ENCODE measurements at regions not wholly inside any gene's neighbourhood (a gene's known extent, or its start where the extent isn't known, plus 50 kb on each side); places are given as distances from the start of the nearest gene placed in this dataset.

GRCh38 chr13:105641121-105641520 is 894.3 kb downstream of the EFNB2 start:
- Histone ChIP-seq H3K4me3 (ENCODE audit: low read depth, low read length) (no peak overlapping the region), H3K36me3 (ENCODE audit: control insufficient read depth, insufficient read depth, low read length) (no peaks in the 10 kb centered on the region), H3K27me3 (ENCODE audit: control insufficient read depth, insufficient read depth, low read length) (no peaks in the 10 kb centered on the region)
- FAIRE-seq (no peak), DNase-seq (ENCODE audit: low read depth) (no peak)
- TF ChIP-seq, protein P1, sequence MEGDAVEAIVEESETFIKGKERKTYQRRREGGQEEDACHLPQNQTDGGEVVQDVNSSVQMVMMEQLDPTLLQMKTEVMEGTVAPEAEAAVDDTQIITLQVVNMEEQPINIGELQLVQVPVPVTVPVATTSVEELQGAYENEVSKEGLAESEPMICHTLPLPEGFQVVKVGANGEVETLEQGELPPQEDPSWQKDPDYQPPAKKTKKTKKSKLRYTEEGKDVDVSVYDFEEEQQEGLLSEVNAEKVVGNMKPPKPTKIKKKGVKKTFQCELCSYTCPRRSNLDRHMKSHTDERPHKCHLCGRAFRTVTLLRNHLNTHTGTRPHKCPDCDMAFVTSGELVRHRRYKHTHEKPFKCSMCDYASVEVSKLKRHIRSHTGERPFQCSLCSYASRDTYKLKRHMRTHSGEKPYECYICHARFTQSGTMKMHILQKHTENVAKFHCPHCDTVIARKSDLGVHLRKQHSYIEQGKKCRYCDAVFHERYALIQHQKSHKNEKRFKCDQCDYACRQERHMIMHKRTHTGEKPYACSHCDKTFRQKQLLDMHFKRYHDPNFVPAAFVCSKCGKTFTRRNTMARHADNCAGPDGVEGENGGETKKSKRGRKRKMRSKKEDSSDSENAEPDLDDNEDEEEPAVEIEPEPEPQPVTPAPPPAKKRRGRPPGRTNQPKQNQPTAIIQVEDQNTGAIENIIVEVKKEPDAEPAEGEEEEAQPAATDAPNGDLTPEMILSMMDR (IDR thresholded peaks at IDR 0.05; ENCODE audit: insufficient read depth, low read length, severe bottlenecking) = no peak

- FAIRE-seq = no peak
- peak; percentile 23 for DNase-seq (ENCODE audit: low read depth)
These were observed 897.0 kb downstream of the EFNB2 start for GRCh38 chr13:105638426-105638825.

DNA sequence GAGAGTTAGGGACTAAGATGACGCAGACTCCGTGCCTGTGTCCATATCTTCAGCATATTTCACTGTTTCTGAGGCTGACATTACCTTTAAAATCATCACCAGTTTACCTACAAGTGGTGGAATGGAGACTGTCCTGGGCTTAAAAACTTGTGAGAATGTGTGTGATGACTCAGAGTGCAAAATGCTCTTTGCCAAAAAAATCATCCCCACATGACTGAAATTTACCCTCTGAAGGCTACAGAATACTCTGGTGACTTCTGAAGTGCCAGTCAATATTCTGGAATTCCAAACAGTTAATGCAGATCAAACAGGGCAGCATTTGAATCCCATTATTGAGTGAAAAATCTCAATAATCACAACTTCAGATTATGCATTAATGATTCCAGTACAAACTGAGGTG is 901.4 kb downstream of the EFNB2 start:
- TF ChIP-seq, protein P1 (IDR thresholded peaks at IDR 0.05; ENCODE audit: insufficient read depth, low read length, severe bottlenecking) = no peak
- H3K36me3 ChIP-seq (ENCODE audit: control insufficient read depth, insufficient read depth, low read length) = no peaks in the 10 kb centered on the region

More at GRCh38 chr13:105638426-105638825, 897.0 kb downstream of the EFNB2 start:
- no peaks in the 10 kb centered on the region for H3K36me3 ChIP-seq (ENCODE audit: control insufficient read depth, insufficient read depth, low read length)
- no peaks in the 10 kb centered on the region for H3K27me3 ChIP-seq (ENCODE audit: control insufficient read depth, insufficient read depth, low read length)
- TF ChIP-seq, protein P1 (IDR thresholded peaks at IDR 0.05; ENCODE audit: insufficient read depth, low read length, severe bottlenecking) = no peak
- H3K4me3 ChIP-seq (ENCODE audit: low read depth, low read length) = no peak overlapping the region

GRCh38 chr13:105630431-105630830 is 905.0 kb downstream of the EFNB2 start:
- no peak for FAIRE-seq
- Histone ChIP-seq H3K36me3 (ENCODE audit: control insufficient read depth, insufficient read depth, low read length) (no peaks in the 10 kb centered on the region), H3K4me3 (ENCODE audit: low read depth, low read length) (no peak overlapping the region), H3K27me3 (ENCODE audit: control insufficient read depth, insufficient read depth, low read length) (no peaks in the 10 kb centered on the region)
- TF ChIP-seq, protein P1 (IDR thresholded peaks at IDR 0.05; ENCODE audit: insufficient read depth, low read length, severe bottlenecking) = no peak
- DNase-seq (ENCODE audit: low read depth) = no peak

More for the DNA sequence above, 901.4 kb downstream of the EFNB2 start:
- DNase-seq (ENCODE audit: low read depth) (peak; percentile 7), FAIRE-seq (no peak)
- H3K4me3 ChIP-seq (ENCODE audit: low read depth, low read length) = no peak overlapping the region
- H3K27me3 ChIP-seq (ENCODE audit: control insufficient read depth, insufficient read depth, low read length) = no peaks in the 10 kb centered on the region

DNA sequence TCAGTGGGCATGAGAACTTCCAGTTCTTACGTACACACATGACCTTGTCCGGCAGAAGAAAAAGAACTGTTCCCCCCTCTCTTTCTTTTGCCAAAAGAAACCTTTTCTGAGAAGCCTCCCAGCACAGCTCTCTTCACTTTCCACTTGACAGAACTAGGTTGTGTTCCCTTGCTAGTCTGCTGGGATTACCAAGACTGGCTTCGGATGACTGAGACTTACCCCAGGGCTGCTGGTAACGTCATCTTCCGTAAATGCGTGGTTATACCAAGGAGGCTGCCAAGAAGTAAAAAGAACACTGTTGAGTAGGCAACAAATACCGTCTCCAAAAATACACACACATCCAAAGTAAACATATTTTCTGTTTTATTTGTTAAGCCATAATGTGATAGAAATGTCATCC is 908.2 kb downstream of the EFNB2 start:
- no peaks in the 10 kb centered on the region for H3K36me3 ChIP-seq (ENCODE audit: control insufficient read depth, insufficient read depth, low read length)
- FAIRE-seq (peak; percentile 13), DNase-seq (ENCODE audit: low read depth) (peak; percentile 59)
- H3K27me3 ChIP-seq (ENCODE audit: control insufficient read depth, insufficient read depth, low read length) = no peaks in the 10 kb centered on the region
- H3K4me3 ChIP-seq (ENCODE audit: low read depth, low read length) = no peak overlapping the region
- TF ChIP-seq, protein P1 (IDR thresholded peaks at IDR 0.05; ENCODE audit: insufficient read depth, low read length, severe bottlenecking) = no peak

GRCh38 chr13:105625691-105626090 is 909.8 kb downstream of the EFNB2 start:
- TF ChIP-seq, protein P1 (IDR thresholded peaks at IDR 0.05; ENCODE audit: insufficient read depth, low read length, severe bottlenecking) = no peak
- FAIRE-seq = no peak
- DNase-seq (ENCODE audit: low read depth) = no peak
- Histone ChIP-seq H3K27me3 (ENCODE audit: control insufficient read depth, insufficient read depth, low read length) (no peaks in the 10 kb centered on the region), H3K4me3 (ENCODE audit: low read depth, low read length) (no peak overlapping the region), H3K36me3 (ENCODE audit: control insufficient read depth, insufficient read depth, low read length) (no peaks in the 10 kb centered on the region)
